Upper lobe of left lung (tissue), 6 donors: ENCODE measurements at regions not wholly inside any gene's neighbourhood (a gene's known extent, or its start where the extent isn't known, plus 50 kb on each side); places are given as distances from the start of the nearest gene placed in this dataset.

Experiments
- ATAC-seq, 2 donors: fragments of 200-7000 bp; cut with Tn5 transposase; one replicate each; pipeline ENCODE4 v1.9.1; 2022; ENCODE audit warnings: mild to moderate bottlenecking in 2 of 2, moderate library complexity in 2 of 2; ENCODE audit not compliant: low FRiP score in 2 of 2
- DNase-seq, 2 donors: peaks; one replicate each; pipeline ENCODE4 v3.0.0-alpha.2; 2019 to 2020
- H3K27ac ChIP-seq, 4 donors: fragments of 200-600 bp; sonication (generic); one replicate each; pipeline ENCODE4 v1.5.1; 2016 to 2019
- H3K27me3 ChIP-seq, 4 donors: fragments of 200-600 bp; sonication (generic); one replicate each; pipeline ENCODE4 v1.5.1; 2017 to 2019
- H3K36me3 ChIP-seq, 4 donors: fragments of 200-600 bp; sonication (generic); one replicate each; pipeline ENCODE4 v1.5.1; 2016 to 2019
- H3K4me1 ChIP-seq, 4 donors: fragments of 200-600 bp; sonication (generic); one replicate each; pipeline ENCODE4 v1.5.1; 2018 to 2019
- H3K4me3 ChIP-seq, 4 donors: fragments of 200-600 bp; sonication (generic); one replicate each; pipeline ENCODE4 v1.5.1; 2017 to 2019; ENCODE audit warnings: mild to moderate bottlenecking in 2 of 4, moderate library complexity in 1 of 4
- H3K9me3 ChIP-seq, 4 donors: fragments of 200-600 bp; sonication (generic); one replicate each; pipeline ENCODE4 v1.5.1; 2018 to 2019
- CTCF ChIP-seq, 6 experiments: fragments of 450-650 bp in 4 of 6; fragments of 200-600 bp in 2 of 6; sonication (generic) in 2 of 6; IDR thresholded peaks; one replicate each; pipeline ENCODE4 v1.5.1; 2016 to 2019; ENCODE audit warnings: antibody characterized with exemption in 6 of 6
- EP300 ChIP-seq, 4 donors: sonication (generic); formaldehyde crosslinking; IDR thresholded peaks; one replicate each; pipeline ENCODE4 v1.5.1; 2017; ENCODE audit warnings: antibody characterized with exemption in 4 of 4, control low read depth in 2 of 4
- POLR2A ChIP-seq, 4 donors: fragments of 450-650 bp; IDR thresholded peaks; one replicate each; pipeline ENCODE4 v1.5.1; 2016 to 2017; ENCODE audit warnings: antibody characterized with exemption in 4 of 4, mild to moderate bottlenecking in 2 of 4
- POLR2AphosphoS5 ChIP-seq, 2 donors: sonication (generic); formaldehyde crosslinking; IDR thresholded peaks; one replicate each; pipeline ENCODE4 v1.5.1; 2017; ENCODE audit warnings: antibody characterized with exemption in 2 of 2
- WGBS, 2 donors: methylation state at CpG; one replicate each; pipeline ENCODE4 v1.1.5; 2017 to 2018; 5-methylcytosine and 5-hydroxymethylcytosine counted together
- donor health status: DM: no; HTN: no; CAD: no; lungs with moderate emphysema.
- donor health status: DM: no; HTN: yes; CAD: no; lungs with severe emphysema.

GRCh38 chr2:173488861-173489260 is 134.2 kb downstream of the CDCA7 start:
- no peak for ATAC-seq

GRCh38 chr2:173491418-173491817 is 136.7 kb downstream of the CDCA7 start:
- TF ChIP-seq POLR2AphosphoS5 (IDR thresholded peaks at IDR 0.05) (no peak), CTCF (IDR thresholded peaks at IDR 0.05) (no peak), EP300 (IDR thresholded peaks at IDR 0.05) (no peak), POLR2A (IDR thresholded peaks at IDR 0.05) (no peak)
- 86 to 91% methylated on average over 4 of the region's 4 CpGs for WGBS, 2 donors
- no peak overlapping the region for H3K27ac ChIP-seq
- no peak for DNase-seq
- no peaks in the 10 kb centered on the region for H3K4me1 ChIP-seq
- no peak for ATAC-seq
- no peak overlapping the region for H3K4me3 ChIP-seq
- H3K9me3 ChIP-seq = no peaks in the 10 kb centered on the region
- no peaks in the 10 kb centered on the region for H3K36me3 ChIP-seq
- no peaks in the 10 kb centered on the region for H3K27me3 ChIP-seq

More at GRCh38 chr2:173488861-173489260, 134.2 kb downstream of the CDCA7 start:
- Histone ChIP-seq H3K9me3 (no peaks in the 10 kb centered on the region), H3K36me3 (no peaks in the 10 kb centered on the region), H3K4me1 (no peaks in the 10 kb centered on the region), H3K4me3 (no peak overlapping the region), H3K27ac (no peak overlapping the region), H3K27me3 (no peaks in the 10 kb centered on the region)
- 39 to 49% methylated on average over 1 of the region's 1 CpG for WGBS, 2 donors
- DNase-seq = no peak
- TF ChIP-seq POLR2AphosphoS5 (IDR thresholded peaks at IDR 0.05) (no peak), CTCF (IDR thresholded peaks at IDR 0.05) (no peak)

DNA sequence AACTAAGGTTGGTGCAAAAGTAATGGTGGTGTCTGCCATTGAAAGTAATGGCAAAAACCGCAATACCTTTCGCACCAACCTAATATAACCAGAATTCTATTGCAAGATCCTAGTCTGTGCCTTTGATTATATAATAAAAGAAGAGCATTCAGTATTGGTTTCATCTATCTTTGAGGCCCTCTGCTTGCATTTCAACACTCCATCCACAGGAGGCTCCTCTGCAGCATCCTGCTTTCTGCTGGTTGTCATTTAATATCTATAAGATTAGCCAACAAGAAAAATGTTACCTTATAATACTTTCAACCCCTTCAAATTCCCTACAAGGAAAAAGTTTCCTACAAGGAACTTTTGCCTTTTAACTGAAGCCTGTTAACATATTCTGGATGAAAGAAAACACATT is 139.2 kb downstream of the CDCA7 start:
- 100% methylated on average over 2 of the region's 2 CpGs for WGBS, 2 donors
- ATAC-seq (no peak), DNase-seq (no peak)
- Histone ChIP-seq H3K4me1 (no peaks in the 10 kb centered on the region), H3K27me3 (no peaks in the 10 kb centered on the region), H3K27ac (no peak overlapping the region), H3K9me3 (no peaks in the 10 kb centered on the region), H3K4me3 (no peak overlapping the region), H3K36me3 (no peaks in the 10 kb centered on the region)
- TF ChIP-seq POLR2AphosphoS5 (IDR thresholded peaks at IDR 0.05) (no peak), POLR2A (IDR thresholded peaks at IDR 0.05) (no peak), EP300 (IDR thresholded peaks at IDR 0.05) (no peak), CTCF (IDR thresholded peaks at IDR 0.05) (no peak)

DNA sequence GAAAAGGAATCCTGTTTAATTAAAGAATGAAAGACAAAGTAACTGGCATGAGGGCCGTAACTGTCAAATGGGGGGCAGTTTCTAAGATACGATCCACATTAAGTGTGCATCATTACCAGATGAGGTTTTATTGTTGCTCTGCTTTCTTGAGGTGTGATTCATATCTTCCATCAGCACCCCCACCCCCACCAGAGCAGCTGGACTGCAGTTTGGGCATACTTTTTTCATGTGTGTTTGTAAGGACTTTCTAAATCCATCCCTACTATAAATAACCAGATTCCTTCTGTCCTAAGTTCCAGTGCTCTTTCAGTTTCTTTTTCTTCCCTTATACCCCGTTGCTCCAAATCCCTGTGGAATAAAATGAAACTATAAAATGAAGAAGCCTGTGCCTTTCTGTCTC is 142.1 kb downstream of the CDCA7 start:
- peaks cover 0 to 6% (median 2%) of the 10 kb centered on the region in 4 donors for H3K9me3 ChIP-seq
- ATAC-seq = no peak
- H3K4me3 ChIP-seq = no peak overlapping the region
- no peak for TF ChIP-seq EP300 (IDR thresholded peaks at IDR 0.05)
- TF ChIP-seq POLR2AphosphoS5 (IDR thresholded peaks at IDR 0.05) = no peak
- TF ChIP-seq CTCF (IDR thresholded peaks at IDR 0.05) = no peak
- TF ChIP-seq POLR2A (IDR thresholded peaks at IDR 0.05) = no peak
- 69 to 70% methylated on average over 3 of the region's 3 CpGs for WGBS, 2 donors
- no peaks in the 10 kb centered on the region for H3K27me3 ChIP-seq
- no peak overlapping the region for H3K27ac ChIP-seq
- DNase-seq = no peak
- H3K4me1 ChIP-seq = no peaks in the 10 kb centered on the region
- H3K36me3 ChIP-seq = no peaks in the 10 kb centered on the region

GRCh38 chr2:173500953-173501352 is 146.3 kb downstream of the CDCA7 start:
- 87 to 91% methylated on average over 1 of the region's 1 CpG for WGBS, 2 donors

More at GRCh38 chr2:173500953-173501352, 146.3 kb downstream of the CDCA7 start:
- peaks cover 0 to 6% (median 2%) of the 10 kb centered on the region in 4 donors for H3K9me3 ChIP-seq
- ATAC-seq (no peak), DNase-seq (no peak)
- no peaks in the 10 kb centered on the region for H3K4me1 ChIP-seq
- no peaks in the 10 kb centered on the region for H3K36me3 ChIP-seq
- H3K27me3 ChIP-seq = no peaks in the 10 kb centered on the region
- TF ChIP-seq CTCF (IDR thresholded peaks at IDR 0.05) (no peak), POLR2AphosphoS5 (IDR thresholded peaks at IDR 0.05) (no peak), EP300 (IDR thresholded peaks at IDR 0.05) (no peak), POLR2A (IDR thresholded peaks at IDR 0.05) (no peak)
- no peak overlapping the region for H3K4me3 ChIP-seq
- H3K27ac ChIP-seq = no peak overlapping the region
